ENCODE measurements at regions not wholly inside any gene's neighbourhood (a gene's known extent, or its start where the extent isn't known, plus 50 kb on each side); places are given as distances from the start of the nearest gene placed in this dataset.
"Not testable (repeated sequence)": the region's sequence is repeated elsewhere in the genome, so short reads cannot be mapped to it uniquely, and the experiment has no call there.

DNA sequence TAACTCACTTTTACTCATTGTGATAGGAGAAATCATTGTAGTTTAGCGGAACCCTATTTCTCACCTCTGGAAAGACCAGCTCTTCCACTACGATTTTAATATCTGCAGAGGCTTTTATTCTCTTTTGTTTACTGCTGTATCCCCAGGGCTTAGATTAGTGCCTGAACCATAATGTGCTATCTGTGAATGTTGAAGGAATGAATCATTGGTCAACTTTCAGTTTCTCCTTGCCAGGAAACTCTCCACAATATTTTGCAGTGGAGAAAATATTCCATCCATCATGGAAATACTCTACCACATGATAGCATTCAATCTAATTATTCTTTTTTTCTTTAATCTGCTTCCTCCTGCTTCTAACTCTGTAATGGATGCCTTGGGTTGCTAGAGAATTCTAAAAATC is 263.5 kb upstream of the PTPRD start:
- no peak overlapping the region for H3K4me3 ChIP-seq
- no peaks in the 10 kb centered on the region for H3K27me3 ChIP-seq
- no peak overlapping the region for H3K27ac ChIP-seq
- no peak for TF ChIP-seq POLR2A (IDR thresholded peaks at IDR 0.05)
- TF ChIP-seq, protein P1, sequence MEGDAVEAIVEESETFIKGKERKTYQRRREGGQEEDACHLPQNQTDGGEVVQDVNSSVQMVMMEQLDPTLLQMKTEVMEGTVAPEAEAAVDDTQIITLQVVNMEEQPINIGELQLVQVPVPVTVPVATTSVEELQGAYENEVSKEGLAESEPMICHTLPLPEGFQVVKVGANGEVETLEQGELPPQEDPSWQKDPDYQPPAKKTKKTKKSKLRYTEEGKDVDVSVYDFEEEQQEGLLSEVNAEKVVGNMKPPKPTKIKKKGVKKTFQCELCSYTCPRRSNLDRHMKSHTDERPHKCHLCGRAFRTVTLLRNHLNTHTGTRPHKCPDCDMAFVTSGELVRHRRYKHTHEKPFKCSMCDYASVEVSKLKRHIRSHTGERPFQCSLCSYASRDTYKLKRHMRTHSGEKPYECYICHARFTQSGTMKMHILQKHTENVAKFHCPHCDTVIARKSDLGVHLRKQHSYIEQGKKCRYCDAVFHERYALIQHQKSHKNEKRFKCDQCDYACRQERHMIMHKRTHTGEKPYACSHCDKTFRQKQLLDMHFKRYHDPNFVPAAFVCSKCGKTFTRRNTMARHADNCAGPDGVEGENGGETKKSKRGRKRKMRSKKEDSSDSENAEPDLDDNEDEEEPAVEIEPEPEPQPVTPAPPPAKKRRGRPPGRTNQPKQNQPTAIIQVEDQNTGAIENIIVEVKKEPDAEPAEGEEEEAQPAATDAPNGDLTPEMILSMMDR (IDR thresholded peaks at IDR 0.05) = no peak
- WGBS, 4 donors = 57 to 67% (median 63%) methylated on average over 2 of the region's 2 CpGs
- H3K9me3 ChIP-seq = no peaks in the 10 kb centered on the region
- no peaks in the 10 kb centered on the region for H3K36me3 ChIP-seq
- DNase-seq = no peak
- no peaks in the 10 kb centered on the region for H3K4me1 ChIP-seq
- intact Hi-C loops (cut with DNase I) = no loop called here
- no peak for ATAC-seq

DNA sequence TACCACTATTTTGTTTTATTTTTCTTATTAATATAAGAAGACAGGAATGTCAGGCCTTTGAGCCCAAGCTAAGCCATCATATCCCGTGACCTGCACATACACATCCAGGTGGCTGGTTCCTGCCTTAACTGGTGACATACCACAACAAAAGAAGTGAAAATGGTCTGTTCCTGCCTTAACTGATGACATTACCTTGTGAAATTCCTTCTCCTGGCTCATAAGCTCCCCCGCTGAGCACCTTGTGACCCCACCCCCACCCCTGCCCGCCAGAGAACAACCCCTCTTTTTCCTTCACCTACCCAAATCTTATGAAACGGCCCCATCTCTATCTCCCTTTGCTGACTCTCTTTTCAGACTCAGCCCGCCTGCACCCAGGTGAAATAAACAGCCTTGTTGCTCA is 277.5 kb upstream of the PTPRD start:
- 84 to 91% (median 88%) methylated on average over 5 of the region's 5 CpGs for WGBS, 4 donors
- ATAC-seq; DNase-seq; H3K4me3 ChIP-seq; H3K4me1 ChIP-seq; H3K27ac ChIP-seq; H3K36me3 ChIP-seq; H3K27me3 ChIP-seq; intact Hi-C loops (cut with DNase I); H3K9me3 ChIP-seq: not testable (repeated sequence)

DNA sequence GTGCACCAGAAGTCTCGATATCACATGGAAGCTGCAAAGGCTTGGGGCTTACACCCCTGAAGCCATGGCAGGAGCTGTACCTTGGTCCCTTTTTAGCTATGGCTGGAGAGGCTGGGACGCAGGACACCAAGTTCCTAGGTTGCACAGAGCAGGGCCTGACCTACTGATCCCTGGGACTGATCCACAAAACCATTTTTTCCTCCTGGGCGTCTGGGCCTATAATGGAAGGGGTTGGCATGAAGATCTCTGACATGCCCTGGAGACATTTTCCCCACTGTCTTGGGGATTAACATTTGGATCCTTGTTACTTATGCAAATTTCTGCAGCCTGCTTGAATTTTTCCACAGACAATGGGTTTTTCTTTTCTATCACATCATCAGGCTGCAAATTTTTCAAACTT is 286.7 kb upstream of the PTPRD start:
- ATAC-seq (no peak), DNase-seq (no peak)
- Histone ChIP-seq H3K36me3 (no peaks in the 10 kb centered on the region), H3K27me3 (no peaks in the 10 kb centered on the region), H3K9me3 (peaks cover 0 to 11% (median 0%) of the 10 kb centered on the region in 12 donors), H3K4me1 (no peaks in the 10 kb centered on the region), H3K27ac (no peak overlapping the region), H3K4me3 (no peak overlapping the region)
- 47 to 87% (median 76%) methylated on average over 3 of the region's 3 CpGs for WGBS, 4 donors
- no peak for TF ChIP-seq POLR2A (IDR thresholded peaks at IDR 0.05)
- TF ChIP-seq, protein P1 (IDR thresholded peaks at IDR 0.05) = no peak
- intact Hi-C loops (cut with DNase I) = no loop called here

DNA sequence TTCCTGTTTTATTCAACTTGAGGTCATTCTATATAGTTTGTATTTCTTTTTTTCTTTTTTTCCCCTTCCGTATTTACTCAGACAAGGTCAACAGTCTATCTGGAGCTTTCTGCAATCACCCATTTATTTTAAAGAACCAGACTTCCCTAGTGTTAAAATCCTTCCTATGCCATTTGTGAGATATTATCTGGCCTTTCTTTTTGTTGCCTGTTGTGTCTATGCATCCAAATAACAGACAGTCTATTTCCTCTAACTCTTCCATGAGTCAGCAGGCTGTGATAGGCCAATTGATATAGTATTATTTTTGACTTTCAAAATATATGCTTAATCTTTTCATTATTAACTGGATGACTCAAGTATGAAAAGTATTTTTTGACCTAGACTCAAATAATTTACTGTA is 291.2 kb upstream of the PTPRD start:
- Histone ChIP-seq H3K4me1 (no peaks in the 10 kb centered on the region), H3K9me3 (peaks cover 0 to 8% (median 0%) of the 10 kb centered on the region in 12 donors), H3K36me3 (no peaks in the 10 kb centered on the region), H3K27me3 (no peaks in the 10 kb centered on the region), H3K27ac (no peak overlapping the region), H3K4me3 (no peak overlapping the region)
- intact Hi-C loops (cut with DNase I) = no loop called here
- ATAC-seq (no peak), DNase-seq (no peak)
- WGBS, 4 donors = 41 to 53% (median 44%) methylated on average over 1 of the region's 1 CpG
- TF ChIP-seq, protein P1 (IDR thresholded peaks at IDR 0.05) = no peak
- no peak for TF ChIP-seq POLR2A (IDR thresholded peaks at IDR 0.05)

DNA sequence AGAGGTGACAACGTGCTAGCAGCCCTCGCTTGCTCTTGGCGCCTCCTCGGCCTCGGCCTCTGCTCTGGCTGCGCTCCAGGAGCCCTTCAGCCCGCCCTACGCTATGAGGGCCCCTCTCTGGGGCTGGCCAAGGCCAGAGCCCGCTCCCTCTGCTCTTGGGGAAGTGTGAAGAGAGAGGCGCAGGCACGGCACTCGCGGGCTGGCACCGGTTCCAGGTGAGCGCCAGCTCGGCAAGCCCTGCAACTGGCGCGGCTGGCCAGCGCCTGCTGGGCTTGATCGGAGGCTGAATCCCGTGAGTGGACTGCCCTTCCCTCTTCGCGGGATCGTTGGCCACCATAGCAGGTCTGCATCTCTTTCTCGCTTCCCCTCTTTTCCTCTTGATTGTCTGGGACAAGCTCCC is 298.0 kb upstream of the PTPRD start:
- DNase-seq (no peak), ATAC-seq (no peak)
- H3K9me3 ChIP-seq = peaks cover 0 to 11% (median 0%) of the 10 kb centered on the region in 12 donors
- H3K4me3 ChIP-seq = no peak overlapping the region
- intact Hi-C loops (cut with DNase I) = no loop called here
- no peak overlapping the region for H3K27ac ChIP-seq
- no peaks in the 10 kb centered on the region for H3K36me3 ChIP-seq
- 89 to 94% (median 91%) methylated on average over 22 to 25 of the region's 25 CpGs for WGBS, 4 donors
- TF ChIP-seq POLR2A (IDR thresholded peaks at IDR 0.05) = no peak
- TF ChIP-seq, protein P1 (IDR thresholded peaks at IDR 0.05) = no peak
- no peaks in the 10 kb centered on the region for H3K4me1 ChIP-seq
- H3K27me3 ChIP-seq = no peaks in the 10 kb centered on the region

Measured in heart left ventricle (tissue), 16 donors.